ENCODE measurements at regions not wholly inside any gene's neighbourhood (a gene's known extent, or its start where the extent isn't known, plus 50 kb on each side); places are given as distances from the start of the nearest gene placed in this dataset.
"Not testable (repeated sequence)": the region's sequence is repeated elsewhere in the genome, so short reads cannot be mapped to it uniquely, and the experiment has no call there.

DNA sequence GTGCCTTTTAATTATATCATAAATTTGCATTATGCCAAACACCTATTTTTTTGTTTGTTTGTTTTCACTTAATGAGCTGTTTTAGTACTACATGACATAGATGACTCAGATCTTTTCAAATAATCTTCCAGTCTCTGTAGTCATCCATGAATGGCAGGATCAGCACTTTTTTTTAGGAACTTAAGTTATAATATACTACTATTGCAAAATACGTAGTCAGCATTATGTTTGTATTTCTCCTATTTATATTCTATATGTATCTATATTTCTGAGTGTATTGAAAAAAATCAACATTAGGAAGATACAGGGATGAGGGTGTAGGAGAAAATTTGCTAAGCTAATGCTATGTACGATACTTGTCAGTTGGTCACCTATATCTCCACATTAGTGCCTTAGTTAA, 773.1 kb upstream of the AGA start:
- H3K9me3 Mint-ChIP-seq (ENCODE audit: unreplicated experiment): no peaks in the 10 kb centered on the region
- TF ChIP-seq, protein P1, sequence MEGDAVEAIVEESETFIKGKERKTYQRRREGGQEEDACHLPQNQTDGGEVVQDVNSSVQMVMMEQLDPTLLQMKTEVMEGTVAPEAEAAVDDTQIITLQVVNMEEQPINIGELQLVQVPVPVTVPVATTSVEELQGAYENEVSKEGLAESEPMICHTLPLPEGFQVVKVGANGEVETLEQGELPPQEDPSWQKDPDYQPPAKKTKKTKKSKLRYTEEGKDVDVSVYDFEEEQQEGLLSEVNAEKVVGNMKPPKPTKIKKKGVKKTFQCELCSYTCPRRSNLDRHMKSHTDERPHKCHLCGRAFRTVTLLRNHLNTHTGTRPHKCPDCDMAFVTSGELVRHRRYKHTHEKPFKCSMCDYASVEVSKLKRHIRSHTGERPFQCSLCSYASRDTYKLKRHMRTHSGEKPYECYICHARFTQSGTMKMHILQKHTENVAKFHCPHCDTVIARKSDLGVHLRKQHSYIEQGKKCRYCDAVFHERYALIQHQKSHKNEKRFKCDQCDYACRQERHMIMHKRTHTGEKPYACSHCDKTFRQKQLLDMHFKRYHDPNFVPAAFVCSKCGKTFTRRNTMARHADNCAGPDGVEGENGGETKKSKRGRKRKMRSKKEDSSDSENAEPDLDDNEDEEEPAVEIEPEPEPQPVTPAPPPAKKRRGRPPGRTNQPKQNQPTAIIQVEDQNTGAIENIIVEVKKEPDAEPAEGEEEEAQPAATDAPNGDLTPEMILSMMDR (IDR thresholded peaks at IDR 0.05; ENCODE audit: unreplicated experiment): no peak
- no peaks in the 10 kb centered on the region for H3K36me3 Mint-ChIP-seq (ENCODE audit: low read depth, unreplicated experiment)
- H3K4me1 Mint-ChIP-seq (ENCODE audit: unreplicated experiment): no peaks in the 10 kb centered on the region
- no peak overlapping the region for H3K4me3 Mint-ChIP-seq (ENCODE audit: unreplicated experiment)
- H3K27ac Mint-ChIP-seq (ENCODE audit: unreplicated experiment): no peak overlapping the region
- H3K27me3 Mint-ChIP-seq (ENCODE audit: unreplicated experiment): no peaks in the 10 kb centered on the region
- DNase-seq (ENCODE audit: low spot score): no peak

DNA sequence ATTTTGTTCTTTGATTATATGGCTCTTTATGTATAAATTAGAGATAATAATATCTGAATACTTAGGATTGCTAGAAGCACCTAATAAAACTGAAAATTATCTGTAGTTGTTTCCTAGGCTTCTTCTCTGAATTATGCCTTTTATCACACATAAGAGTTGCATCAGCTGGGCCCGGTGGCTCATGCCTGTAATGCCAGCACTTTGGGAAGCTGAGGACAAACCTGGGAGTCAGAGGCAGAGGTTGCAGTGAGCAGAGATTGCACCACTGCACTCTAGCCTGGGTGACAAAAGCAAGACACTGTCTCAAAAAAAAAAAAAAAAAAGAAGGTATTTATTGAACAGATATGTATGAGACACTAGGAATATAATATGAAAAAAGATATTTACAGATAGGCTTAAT, 773.5 kb upstream of the AGA start:
- Mint-ChIP-seq H3K4me1 (ENCODE audit: unreplicated experiment) (no peaks in the 10 kb centered on the region), H3K4me3 (ENCODE audit: unreplicated experiment) (no peak overlapping the region), H3K27ac (ENCODE audit: unreplicated experiment) (no peak overlapping the region), H3K9me3 (ENCODE audit: unreplicated experiment) (no peaks in the 10 kb centered on the region), H3K36me3 (ENCODE audit: low read depth, unreplicated experiment) (no peaks in the 10 kb centered on the region), H3K27me3 (ENCODE audit: unreplicated experiment) (no peaks in the 10 kb centered on the region)
- TF ChIP-seq, protein P1 (IDR thresholded peaks at IDR 0.05; ENCODE audit: unreplicated experiment): no peak
- DNase-seq (ENCODE audit: low spot score): no peak

DNA sequence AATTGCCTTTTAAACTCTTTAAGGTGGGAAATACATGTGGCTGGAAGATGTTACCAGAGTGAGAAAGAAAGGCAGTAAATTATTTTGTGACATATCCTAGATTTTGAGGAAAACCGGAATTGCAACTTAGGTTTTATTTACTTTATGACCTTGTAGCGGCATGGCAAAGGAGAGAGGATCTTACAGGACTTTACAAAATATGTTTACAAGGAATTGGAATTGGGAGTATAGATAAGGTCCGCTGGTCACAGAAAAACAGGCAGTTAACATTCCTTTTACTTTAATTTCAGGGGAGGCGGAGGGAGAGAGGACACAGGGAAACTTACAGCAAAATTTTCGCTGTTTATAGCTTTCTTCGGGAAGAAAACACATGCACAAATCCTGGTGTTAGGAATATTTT, 784.2 kb upstream of the AGA start:
- peaks cover 19% of the 10 kb centered on the region for H3K36me3 Mint-ChIP-seq (ENCODE audit: low read depth, unreplicated experiment)
- H3K27ac Mint-ChIP-seq (ENCODE audit: unreplicated experiment); H3K4me3 Mint-ChIP-seq (ENCODE audit: unreplicated experiment); DNase-seq (ENCODE audit: low spot score); H3K27me3 Mint-ChIP-seq (ENCODE audit: unreplicated experiment): not testable (repeated sequence)
- H3K4me1 Mint-ChIP-seq (ENCODE audit: unreplicated experiment): peaks cover 11% of the 10 kb centered on the region
- H3K9me3 Mint-ChIP-seq (ENCODE audit: unreplicated experiment): peaks cover 18% of the 10 kb centered on the region

DNA sequence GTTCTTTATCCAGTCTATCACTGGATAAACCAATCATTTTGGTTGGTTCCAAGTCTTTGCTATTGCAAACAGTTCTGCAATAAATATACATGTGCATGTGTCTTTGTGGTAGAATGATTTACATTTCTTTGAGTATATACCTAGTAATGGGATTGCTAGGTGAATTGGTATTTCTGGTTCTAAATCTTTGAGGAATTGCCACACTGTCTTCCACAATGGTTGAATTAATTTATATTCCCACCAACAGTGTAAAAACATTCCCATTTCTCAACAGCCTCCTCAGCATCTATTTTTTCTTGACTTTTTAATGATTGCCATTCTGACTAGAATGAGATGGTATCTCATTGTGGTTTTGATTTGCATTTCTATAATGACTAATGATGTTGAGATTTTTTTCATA, 791.7 kb upstream of the AGA start:
- Mint-ChIP-seq H3K36me3 (ENCODE audit: low read depth, unreplicated experiment) (peaks cover 15% of the 10 kb centered on the region), H3K9me3 (ENCODE audit: unreplicated experiment) (peaks cover 12% of the 10 kb centered on the region), H3K27me3 (ENCODE audit: unreplicated experiment) (no peaks in the 10 kb centered on the region), H3K4me1 (ENCODE audit: unreplicated experiment) (no peaks in the 10 kb centered on the region), H3K4me3 (ENCODE audit: unreplicated experiment) (no peak overlapping the region), H3K27ac (ENCODE audit: unreplicated experiment) (no peak overlapping the region)
- DNase-seq (ENCODE audit: low spot score): no peak
- TF ChIP-seq, protein P1 (IDR thresholded peaks at IDR 0.05; ENCODE audit: unreplicated experiment): no peak

DNA sequence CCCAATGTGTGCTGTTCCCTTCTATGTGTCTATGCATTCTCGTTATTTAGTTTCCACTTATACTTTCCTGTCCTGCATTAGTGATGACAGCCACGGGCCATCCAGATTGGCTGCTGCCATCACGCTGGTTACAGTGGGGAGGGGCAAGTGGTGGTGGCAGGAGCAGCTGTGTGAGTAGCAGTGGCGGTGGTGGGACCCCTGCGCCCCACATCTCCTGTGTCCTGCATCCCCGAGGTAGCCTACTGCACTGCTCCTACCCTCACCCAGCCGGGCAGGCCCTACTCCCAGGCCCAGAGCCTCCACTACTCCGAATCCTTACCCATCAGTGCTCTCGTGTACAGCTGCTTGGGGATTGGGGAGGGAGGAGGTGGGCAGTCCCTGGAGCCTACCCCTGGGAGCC, 798.7 kb upstream of the AGA start:
- Mint-ChIP-seq H3K4me1 (ENCODE audit: unreplicated experiment) (no peaks in the 10 kb centered on the region), H3K27me3 (ENCODE audit: unreplicated experiment) (peaks cover 2% of the 10 kb centered on the region), H3K9me3 (ENCODE audit: unreplicated experiment) (no peaks in the 10 kb centered on the region), H3K4me3 (ENCODE audit: unreplicated experiment) (no peak overlapping the region), H3K27ac (ENCODE audit: unreplicated experiment) (no peak overlapping the region), H3K36me3 (ENCODE audit: low read depth, unreplicated experiment) (no peaks in the 10 kb centered on the region)
- TF ChIP-seq, protein P1 (IDR thresholded peaks at IDR 0.05; ENCODE audit: unreplicated experiment): no peak
- DNase-seq (ENCODE audit: low spot score): no peak

Data from endothelial cell (in vitro differentiated cells).